ENCODE measurements at regions not wholly inside any gene's neighbourhood (a gene's known extent, or its start where the extent isn't known, plus 50 kb on each side); places are given as distances from the start of the nearest gene placed in this dataset.
"Not testable (repeated sequence)": the region's sequence is repeated elsewhere in the genome, so short reads cannot be mapped to it uniquely, and the experiment has no call there.

GRCh38 chr2:224094413-224094812, 55.3 kb upstream of the SERPINE2 start:
- ChIA-PET CTCF (interaction anchor here (1.2 kb wide), 1 partner anchor 10 kb away, joined by 3 read pairs; no protein-coding TSS in a partner anchor), POLR2A (no interaction called here)
- DNase-seq (ENCODE audit: low read depth) = no peak
- Histone ChIP-seq H3K36me3 (ENCODE audit: control insufficient read depth, insufficient read depth, low read length) (no peaks in the 10 kb centered on the region), H3K27me3 (ENCODE audit: control insufficient read depth, insufficient read depth, low read length) (no peaks in the 10 kb centered on the region), H3K4me3 (ENCODE audit: low read depth, low read length) (no peak overlapping the region)
- TF ChIP-seq, protein P1, sequence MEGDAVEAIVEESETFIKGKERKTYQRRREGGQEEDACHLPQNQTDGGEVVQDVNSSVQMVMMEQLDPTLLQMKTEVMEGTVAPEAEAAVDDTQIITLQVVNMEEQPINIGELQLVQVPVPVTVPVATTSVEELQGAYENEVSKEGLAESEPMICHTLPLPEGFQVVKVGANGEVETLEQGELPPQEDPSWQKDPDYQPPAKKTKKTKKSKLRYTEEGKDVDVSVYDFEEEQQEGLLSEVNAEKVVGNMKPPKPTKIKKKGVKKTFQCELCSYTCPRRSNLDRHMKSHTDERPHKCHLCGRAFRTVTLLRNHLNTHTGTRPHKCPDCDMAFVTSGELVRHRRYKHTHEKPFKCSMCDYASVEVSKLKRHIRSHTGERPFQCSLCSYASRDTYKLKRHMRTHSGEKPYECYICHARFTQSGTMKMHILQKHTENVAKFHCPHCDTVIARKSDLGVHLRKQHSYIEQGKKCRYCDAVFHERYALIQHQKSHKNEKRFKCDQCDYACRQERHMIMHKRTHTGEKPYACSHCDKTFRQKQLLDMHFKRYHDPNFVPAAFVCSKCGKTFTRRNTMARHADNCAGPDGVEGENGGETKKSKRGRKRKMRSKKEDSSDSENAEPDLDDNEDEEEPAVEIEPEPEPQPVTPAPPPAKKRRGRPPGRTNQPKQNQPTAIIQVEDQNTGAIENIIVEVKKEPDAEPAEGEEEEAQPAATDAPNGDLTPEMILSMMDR (IDR thresholded peaks at IDR 0.05; ENCODE audit: insufficient read depth, low read depth, low read length) = no peak

GRCh38 chr2:224091671-224092070, 52.6 kb upstream of the SERPINE2 start:
- CTCF ChIA-PET; DNase-seq (ENCODE audit: low read depth); H3K4me3 ChIP-seq (ENCODE audit: low read depth, low read length); POLR2A ChIA-PET; H3K36me3 ChIP-seq (ENCODE audit: control insufficient read depth, insufficient read depth, low read length); H3K27me3 ChIP-seq (ENCODE audit: control insufficient read depth, insufficient read depth, low read length): not testable (repeated sequence)

GRCh38 chr2:224089606-224090005, 50.5 kb upstream of the SERPINE2 start:
- CTCF ChIA-PET; DNase-seq (ENCODE audit: low read depth); H3K36me3 ChIP-seq (ENCODE audit: control insufficient read depth, insufficient read depth, low read length); POLR2A ChIA-PET; H3K27me3 ChIP-seq (ENCODE audit: control insufficient read depth, insufficient read depth, low read length); H3K4me3 ChIP-seq (ENCODE audit: low read depth, low read length): not testable (repeated sequence)
